ENCODE measurements at regions not wholly inside any gene's neighbourhood (a gene's known extent, or its start where the extent isn't known, plus 50 kb on each side); places are given as distances from the start of the nearest gene placed in this dataset.

GRCh38 chr18:34094148-34094547 lies 130.6 kb downstream of the NOL4 start:
- Histone ChIP-seq H3K4me3 (no peak overlapping the region), H3K27ac (no peak overlapping the region), H3K4me1 (no peaks in the 10 kb centered on the region), H3K36me3 (no peaks in the 10 kb centered on the region), H3K27me3 (no peaks in the 10 kb centered on the region), H3K9me3 (replicated peaks) (no peaks in the 10 kb centered on the region)
- no peak for DNase-seq

- H3K27me3 ChIP-seq, result no peaks in the 10 kb centered on the region
- H3K36me3 ChIP-seq, result no peaks in the 10 kb centered on the region
- no peaks in the 10 kb centered on the region for H3K9me3 ChIP-seq (replicated peaks)
- H3K4me3 ChIP-seq, result no peak overlapping the region
- DNase-seq, result no peak
- H3K27ac ChIP-seq, result no peak overlapping the region
- no peaks in the 10 kb centered on the region for H3K4me1 ChIP-seq
These were observed 131.9 kb downstream of the NOL4 start for GRCh38 chr18:34092796-34093195.

GRCh38 chr18:34086370-34086769 lies 138.3 kb downstream of the NOL4 start:
- H3K4me1 ChIP-seq, result no peaks in the 10 kb centered on the region
- no peaks in the 10 kb centered on the region for H3K27me3 ChIP-seq
- H3K4me3 ChIP-seq, result no peak overlapping the region
- no peaks in the 10 kb centered on the region for H3K36me3 ChIP-seq
- DNase-seq, result no peak
- H3K27ac ChIP-seq, result no peak overlapping the region
- no peaks in the 10 kb centered on the region for H3K9me3 ChIP-seq (replicated peaks)

GRCh38 chr18:34085140-34085739 lies 139.5 kb downstream of the NOL4 start:
- DNase-seq, result no peak
- no peak overlapping the region for H3K27ac ChIP-seq
- no peaks in the 10 kb centered on the region for H3K36me3 ChIP-seq
- no peaks in the 10 kb centered on the region for H3K4me1 ChIP-seq
- H3K4me3 ChIP-seq, result no peak overlapping the region
- no peaks in the 10 kb centered on the region for H3K27me3 ChIP-seq
- H3K9me3 ChIP-seq (replicated peaks), result no peaks in the 10 kb centered on the region

GRCh38 chr18:34084635-34085034 lies 140.1 kb downstream of the NOL4 start:
- DNase-seq, result no peak
- Histone ChIP-seq H3K27me3 (no peaks in the 10 kb centered on the region), H3K27ac (no peak overlapping the region), H3K36me3 (no peaks in the 10 kb centered on the region), H3K4me3 (no peak overlapping the region), H3K9me3 (replicated peaks) (no peaks in the 10 kb centered on the region), H3K4me1 (no peaks in the 10 kb centered on the region)

GRCh38 chr18:34083910-34084535 lies 140.7 kb downstream of the NOL4 start:
- H3K4me3 ChIP-seq, result no peak overlapping the region
- H3K36me3 ChIP-seq, result no peaks in the 10 kb centered on the region
- H3K9me3 ChIP-seq (replicated peaks), result no peaks in the 10 kb centered on the region
- no peaks in the 10 kb centered on the region for H3K27me3 ChIP-seq
- no peak for DNase-seq
- H3K4me1 ChIP-seq, result no peaks in the 10 kb centered on the region
- H3K27ac ChIP-seq, result no peak overlapping the region

GRCh38 chr18:34077599-34077998 lies 147.1 kb downstream of the NOL4 start:
- Histone ChIP-seq H3K36me3 (no peaks in the 10 kb centered on the region), H3K4me3 (no peak overlapping the region), H3K4me1 (no peaks in the 10 kb centered on the region), H3K9me3 (replicated peaks) (no peaks in the 10 kb centered on the region), H3K27ac (no peak overlapping the region), H3K27me3 (no peaks in the 10 kb centered on the region)
- no peak for DNase-seq

- Histone ChIP-seq H3K4me3 (no peak overlapping the region), H3K27me3 (no peaks in the 10 kb centered on the region), H3K4me1 (no peaks in the 10 kb centered on the region), H3K27ac (no peak overlapping the region), H3K9me3 (replicated peaks) (no peaks in the 10 kb centered on the region), H3K36me3 (no peaks in the 10 kb centered on the region)
- no peak for DNase-seq
These were observed 148.5 kb downstream of the NOL4 start for GRCh38 chr18:34075963-34076860.

GRCh38 chr18:34061226-34061625 lies 163.5 kb downstream of the NOL4 start:
- DNase-seq, result no peak
- Histone ChIP-seq H3K4me1 (no peaks in the 10 kb centered on the region), H3K27me3 (no peaks in the 10 kb centered on the region), H3K27ac (no peak overlapping the region), H3K36me3 (no peaks in the 10 kb centered on the region), H3K4me3 (no peak overlapping the region), H3K9me3 (replicated peaks) (no peaks in the 10 kb centered on the region)

- Histone ChIP-seq H3K27ac (no peak overlapping the region), H3K9me3 (replicated peaks) (no peaks in the 10 kb centered on the region), H3K27me3 (no peaks in the 10 kb centered on the region), H3K4me3 (no peak overlapping the region), H3K36me3 (no peaks in the 10 kb centered on the region), H3K4me1 (no peaks in the 10 kb centered on the region)
- no peak for DNase-seq
These were observed 169.5 kb downstream of the NOL4 start for GRCh38 chr18:34055227-34055626.

- no peak for DNase-seq
- no peak overlapping the region for H3K27ac ChIP-seq
- no peak overlapping the region for H3K4me3 ChIP-seq
- no peaks in the 10 kb centered on the region for H3K27me3 ChIP-seq
- no peaks in the 10 kb centered on the region for H3K4me1 ChIP-seq
- no peaks in the 10 kb centered on the region for H3K36me3 ChIP-seq
- no peaks in the 10 kb centered on the region for H3K9me3 ChIP-seq (replicated peaks)
These were observed 174.1 kb downstream of the NOL4 start for GRCh38 chr18:34050661-34051060.

GRCh38 chr18:34049511-34049910 lies 175.2 kb downstream of the NOL4 start:
- Histone ChIP-seq H3K27ac (no peak overlapping the region), H3K36me3 (no peaks in the 10 kb centered on the region), H3K4me1 (no peaks in the 10 kb centered on the region), H3K4me3 (no peak overlapping the region), H3K27me3 (no peaks in the 10 kb centered on the region), H3K9me3 (replicated peaks) (no peaks in the 10 kb centered on the region)
- no peak for DNase-seq

- no peaks in the 10 kb centered on the region for H3K4me1 ChIP-seq
- no peaks in the 10 kb centered on the region for H3K36me3 ChIP-seq
- H3K27ac ChIP-seq, result no peak overlapping the region
- DNase-seq, result no peak
- no peaks in the 10 kb centered on the region for H3K27me3 ChIP-seq
- H3K4me3 ChIP-seq, result no peak overlapping the region
- no peaks in the 10 kb centered on the region for H3K9me3 ChIP-seq (replicated peaks)
These were observed 176.3 kb downstream of the NOL4 start for GRCh38 chr18:34048423-34048822.

GRCh38 chr18:34042423-34043146 lies 182.1 kb downstream of the NOL4 start:
- no peaks in the 10 kb centered on the region for H3K9me3 ChIP-seq (replicated peaks)
- no peak overlapping the region for H3K27ac ChIP-seq
- no peak for DNase-seq
- H3K4me3 ChIP-seq, result no peak overlapping the region
- H3K4me1 ChIP-seq, result no peaks in the 10 kb centered on the region
- no peaks in the 10 kb centered on the region for H3K36me3 ChIP-seq
- no peaks in the 10 kb centered on the region for H3K27me3 ChIP-seq

- no peak overlapping the region for H3K4me3 ChIP-seq
- H3K27me3 ChIP-seq, result no peaks in the 10 kb centered on the region
- H3K9me3 ChIP-seq (replicated peaks), result no peaks in the 10 kb centered on the region
- DNase-seq, result no peak
- no peak overlapping the region for H3K27ac ChIP-seq
- no peaks in the 10 kb centered on the region for H3K4me1 ChIP-seq
- no peaks in the 10 kb centered on the region for H3K36me3 ChIP-seq
These were observed 185.1 kb downstream of the NOL4 start for GRCh38 chr18:34039611-34040010.

All from SJCRH30 (cell line).